ENCODE measurements at regions not wholly inside any gene's neighbourhood (a gene's known extent, or its start where the extent isn't known, plus 50 kb on each side); places are given as distances from the start of the nearest gene placed in this dataset.
A peak's percentile ranks its signal among the peaks of the same experiment; 100 is the strongest.

- DNase-seq, result no peak
- TF ChIP-seq CTCF (IDR thresholded peaks at IDR 0.05) (no peak), POLR2A (IDR thresholded peaks at IDR 0.05) (no peak)
- Histone ChIP-seq H3K4me3 (no peak overlapping the region), H3K27ac (peak overlapping the region in 1 of 12 donors; percentile 45), H3K9me3 (no peaks in the 10 kb centered on the region), H3K36me3 (no peaks in the 10 kb centered on the region), H3K4me1 (no peaks in the 10 kb centered on the region), H3K27me3 (no peaks in the 10 kb centered on the region)
- intact Hi-C loops (cut with DNase I), result no loop called here
- ATAC-seq, result peak in 1 of 4 donors; percentile 34
- 80 to 90% (median 84%) methylated on average over 4 of the region's 4 CpGs for WGBS, 4 donors
Observed at GRCh38 chr12:25723921-25724491, 170.9 kb upstream of the LMNTD1 start.

DNA sequence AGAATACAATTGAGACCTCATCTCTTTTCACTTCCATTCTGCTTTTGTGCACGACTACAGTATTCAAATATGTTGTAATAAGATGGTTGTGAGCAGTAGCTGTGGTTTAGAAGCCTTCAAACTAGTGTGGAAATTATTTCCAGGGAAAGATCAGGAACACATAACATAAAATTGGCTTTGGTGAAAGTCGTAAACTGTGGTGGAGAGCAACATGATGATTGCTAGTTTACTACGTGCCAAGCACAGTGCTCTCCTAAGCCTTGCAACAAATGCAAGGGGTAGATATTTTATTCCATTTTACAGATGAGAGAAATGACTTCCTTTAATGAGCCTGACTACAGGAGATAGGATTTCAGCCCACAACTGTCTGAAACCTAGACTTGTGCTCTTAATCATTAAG is 172.4 kb upstream of the LMNTD1 start:
- intact Hi-C loops (cut with DNase I), result no loop called here
- ATAC-seq, result peak in 1 of 4 donors; percentile 28
- 78 to 82% (median 80%) methylated on average over 3 of the region's 3 CpGs for WGBS, 4 donors
- no peak overlapping the region for H3K27ac ChIP-seq
- no peak overlapping the region for H3K4me3 ChIP-seq
- TF ChIP-seq CTCF (IDR thresholded peaks at IDR 0.05) (no peak), POLR2A (IDR thresholded peaks at IDR 0.05) (no peak)
- no peak for DNase-seq
- H3K36me3 ChIP-seq, result no peaks in the 10 kb centered on the region
- H3K4me1 ChIP-seq, result no peaks in the 10 kb centered on the region
- no peaks in the 10 kb centered on the region for H3K9me3 ChIP-seq
- no peaks in the 10 kb centered on the region for H3K27me3 ChIP-seq

- Histone ChIP-seq H3K4me1 (no peaks in the 10 kb centered on the region), H3K27ac (no peak overlapping the region), H3K4me3 (no peak overlapping the region), H3K36me3 (no peaks in the 10 kb centered on the region), H3K27me3 (no peaks in the 10 kb centered on the region), H3K9me3 (no peaks in the 10 kb centered on the region)
- DNase-seq (no peak), ATAC-seq (peak; percentile 64 to 88 (median 72))
- intact Hi-C loops (cut with DNase I), result no loop called here
- 46 to 61% (median 53%) methylated on average over 1 of the region's 1 CpG for WGBS, 4 donors
- no peak for TF ChIP-seq POLR2A (IDR thresholded peaks at IDR 0.05)
- no peak for TF ChIP-seq CTCF (IDR thresholded peaks at IDR 0.05)
Observed at GRCh38 chr12:25725931-25726330, 172.8 kb upstream of the LMNTD1 start.

- no peak for TF ChIP-seq POLR2A (IDR thresholded peaks at IDR 0.05)
- no peak for TF ChIP-seq CTCF (IDR thresholded peaks at IDR 0.05)
- H3K9me3 ChIP-seq, result no peaks in the 10 kb centered on the region
- H3K36me3 ChIP-seq, result no peaks in the 10 kb centered on the region
- no peaks in the 10 kb centered on the region for H3K4me1 ChIP-seq
- H3K27ac ChIP-seq, result no peak overlapping the region
- H3K4me3 ChIP-seq, result no peak overlapping the region
- H3K27me3 ChIP-seq, result no peaks in the 10 kb centered on the region
- DNase-seq (no peak), ATAC-seq (no peak)
- 28 to 51% (median 41%) methylated on average over 2 of the region's 2 CpGs for WGBS, 4 donors
- intact Hi-C loops (cut with DNase I), result no loop called here
Observed at GRCh38 chr12:25728056-25728595, 175.0 kb upstream of the LMNTD1 start.

Measured in heart left ventricle (tissue), 16 donors.